ENCODE measurements at regions not wholly inside any gene's neighbourhood (a gene's known extent, or its start where the extent isn't known, plus 50 kb on each side); places are given as distances from the start of the nearest gene placed in this dataset.

GRCh38 chr2:18849841-18850578 is 260.6 kb upstream of the NT5C1B start:
- no peak overlapping the region for H3K27ac ChIP-seq
- TF ChIP-seq, protein P1, sequence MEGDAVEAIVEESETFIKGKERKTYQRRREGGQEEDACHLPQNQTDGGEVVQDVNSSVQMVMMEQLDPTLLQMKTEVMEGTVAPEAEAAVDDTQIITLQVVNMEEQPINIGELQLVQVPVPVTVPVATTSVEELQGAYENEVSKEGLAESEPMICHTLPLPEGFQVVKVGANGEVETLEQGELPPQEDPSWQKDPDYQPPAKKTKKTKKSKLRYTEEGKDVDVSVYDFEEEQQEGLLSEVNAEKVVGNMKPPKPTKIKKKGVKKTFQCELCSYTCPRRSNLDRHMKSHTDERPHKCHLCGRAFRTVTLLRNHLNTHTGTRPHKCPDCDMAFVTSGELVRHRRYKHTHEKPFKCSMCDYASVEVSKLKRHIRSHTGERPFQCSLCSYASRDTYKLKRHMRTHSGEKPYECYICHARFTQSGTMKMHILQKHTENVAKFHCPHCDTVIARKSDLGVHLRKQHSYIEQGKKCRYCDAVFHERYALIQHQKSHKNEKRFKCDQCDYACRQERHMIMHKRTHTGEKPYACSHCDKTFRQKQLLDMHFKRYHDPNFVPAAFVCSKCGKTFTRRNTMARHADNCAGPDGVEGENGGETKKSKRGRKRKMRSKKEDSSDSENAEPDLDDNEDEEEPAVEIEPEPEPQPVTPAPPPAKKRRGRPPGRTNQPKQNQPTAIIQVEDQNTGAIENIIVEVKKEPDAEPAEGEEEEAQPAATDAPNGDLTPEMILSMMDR (IDR thresholded peaks at IDR 0.05): no peak
- H3K9me3 ChIP-seq: no peaks in the 10 kb centered on the region
- no peaks in the 10 kb centered on the region for H3K4me1 ChIP-seq
- no peaks in the 10 kb centered on the region for H3K36me3 ChIP-seq
- no peak overlapping the region for H3K4me3 ChIP-seq
- no peak for ATAC-seq
- intact Hi-C loops (cut with DNase I): no loop called here
- no peaks in the 10 kb centered on the region for H3K27me3 ChIP-seq (ENCODE audit: low read depth)
- no peak for DNase-seq

DNA sequence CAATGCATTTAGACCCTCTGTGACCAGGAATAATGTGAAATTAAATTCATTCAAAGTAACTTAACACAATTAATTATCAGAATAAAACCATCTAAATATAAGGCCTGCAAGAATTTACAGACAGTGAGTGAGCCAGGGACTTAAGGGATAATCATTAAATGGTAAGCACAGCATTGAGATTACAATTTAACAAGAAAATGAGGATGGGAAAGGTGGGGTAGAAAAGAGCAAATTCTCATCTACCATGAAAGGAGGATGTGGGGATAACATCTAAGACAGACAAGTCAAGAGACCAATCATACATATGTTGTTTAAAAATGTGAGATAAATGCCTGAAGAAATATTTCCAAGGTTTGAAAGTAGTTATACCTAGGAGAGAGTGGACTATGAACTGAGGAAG is 259.3 kb upstream of the NT5C1B start:
- intact Hi-C loops (cut with DNase I): no loop called here

DNA sequence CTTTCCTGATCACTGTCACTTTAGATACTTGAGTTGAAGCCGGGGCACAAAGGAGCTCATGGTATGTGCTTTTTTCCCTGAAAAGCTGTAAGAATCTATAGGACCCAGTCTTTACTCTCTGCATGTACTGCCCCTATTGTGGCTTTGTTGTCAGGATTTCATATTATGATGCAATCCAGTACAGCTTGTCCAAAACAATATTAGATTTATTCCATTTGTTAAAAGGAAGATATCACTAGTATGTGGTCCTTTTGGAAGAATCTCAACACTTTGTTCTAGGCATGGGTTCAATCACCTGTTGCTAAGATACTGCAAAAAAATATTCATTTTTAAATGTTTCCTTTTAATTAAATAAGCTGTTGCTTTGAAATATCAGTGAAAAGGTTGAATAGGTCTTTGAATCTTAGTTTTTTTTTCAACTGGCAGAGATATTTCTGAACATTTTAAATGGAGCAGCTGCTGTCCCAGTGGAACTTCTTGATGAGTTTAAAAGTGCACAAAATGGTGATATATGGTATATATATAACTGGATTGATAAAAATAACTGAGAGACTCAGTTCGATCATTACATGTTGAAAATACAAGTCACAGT is 256.6 kb upstream of the NT5C1B start:
- Histone ChIP-seq H3K36me3 (no peaks in the 10 kb centered on the region), H3K27me3 (ENCODE audit: low read depth) (no peaks in the 10 kb centered on the region), H3K27ac (no peak overlapping the region), H3K9me3 (no peaks in the 10 kb centered on the region), H3K4me3 (no peak overlapping the region), H3K4me1 (no peaks in the 10 kb centered on the region)
- TF ChIP-seq, protein P1 (IDR thresholded peaks at IDR 0.05): no peak
- ATAC-seq (peak in 1 of 2 donors; percentile 18), DNase-seq (no peak)
- intact Hi-C loops (cut with DNase I): no loop called here

More for the DNA sequence above, 259.3 kb upstream of the NT5C1B start:
- Histone ChIP-seq H3K27me3 (ENCODE audit: low read depth) (no peaks in the 10 kb centered on the region), H3K9me3 (no peaks in the 10 kb centered on the region), H3K4me3 (no peak overlapping the region), H3K4me1 (no peaks in the 10 kb centered on the region), H3K36me3 (no peaks in the 10 kb centered on the region), H3K27ac (no peak overlapping the region)
- DNase-seq (no peak), ATAC-seq (no peak)
- TF ChIP-seq, protein P1 (IDR thresholded peaks at IDR 0.05): no peak

- no peaks in the 10 kb centered on the region for H3K4me1 ChIP-seq
- intact Hi-C loops (cut with DNase I): no loop called here
- DNase-seq: no peak
- H3K27me3 ChIP-seq (ENCODE audit: low read depth): no peaks in the 10 kb centered on the region
- H3K9me3 ChIP-seq: no peaks in the 10 kb centered on the region
- no peak for ATAC-seq
- H3K27ac ChIP-seq: no peak overlapping the region
- TF ChIP-seq, protein P1 (IDR thresholded peaks at IDR 0.05): no peak
- no peak overlapping the region for H3K4me3 ChIP-seq
- no peaks in the 10 kb centered on the region for H3K36me3 ChIP-seq
Measured at GRCh38 chr2:18842836-18843235, 253.5 kb upstream of the NT5C1B start.

DNA sequence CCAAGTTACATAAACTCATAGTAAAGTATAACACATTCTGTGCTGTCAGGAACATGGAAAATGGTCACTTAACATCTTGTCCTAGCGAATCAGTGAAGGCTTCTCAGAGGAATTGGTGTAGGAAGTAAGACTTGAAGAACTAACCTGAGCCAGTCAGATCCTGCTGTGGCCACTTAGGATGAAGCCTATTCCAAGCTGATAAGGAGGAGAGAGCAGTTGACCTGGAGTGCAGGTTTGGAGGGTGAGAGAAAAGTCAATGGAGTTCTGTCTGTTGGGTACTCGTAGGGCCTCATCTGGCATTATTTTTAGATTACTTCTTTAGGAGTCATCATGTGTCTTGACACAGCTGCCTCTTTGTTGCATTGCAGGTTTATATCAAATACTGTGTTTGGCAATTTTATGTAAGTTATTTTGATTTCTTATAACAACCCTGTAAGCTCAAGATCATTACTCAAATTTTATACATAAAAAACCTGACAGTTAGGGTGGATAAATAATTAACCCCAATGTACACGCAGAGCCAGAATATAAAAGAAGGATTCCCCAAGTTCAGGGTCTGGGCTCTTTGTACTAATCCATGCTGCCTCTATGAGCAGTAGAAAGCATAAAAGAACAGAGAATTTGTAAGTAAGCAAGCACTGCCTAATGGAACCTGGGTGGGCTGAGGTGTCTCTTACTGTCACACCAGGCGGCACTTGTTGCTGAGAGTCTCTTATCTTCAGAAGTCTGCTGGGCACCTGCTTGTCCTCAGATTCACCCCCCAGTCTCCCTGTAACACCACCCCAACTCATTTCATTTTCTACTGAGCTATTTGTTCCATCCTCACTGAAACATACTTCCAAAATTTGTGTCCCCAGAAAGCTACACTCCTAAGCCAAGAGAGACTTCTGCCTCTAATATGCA is 252.1 kb upstream of the NT5C1B start:
- H3K36me3 ChIP-seq: no peaks in the 10 kb centered on the region
- H3K9me3 ChIP-seq: no peaks in the 10 kb centered on the region
- no peak for ATAC-seq
- no peak overlapping the region for H3K4me3 ChIP-seq
- H3K27ac ChIP-seq: no peak overlapping the region
- TF ChIP-seq, protein P1 (IDR thresholded peaks at IDR 0.05): no peak
- no peak for DNase-seq
- H3K27me3 ChIP-seq (ENCODE audit: low read depth): no peaks in the 10 kb centered on the region
- intact Hi-C loops (cut with DNase I): no loop called here
- H3K4me1 ChIP-seq: no peaks in the 10 kb centered on the region

All from lower lobe of right lung (tissue), 2 donors.